ENCODE measurements at regions not wholly inside any gene's neighbourhood (a gene's known extent, or its start where the extent isn't known, plus 50 kb on each side); places are given as distances from the start of the nearest gene placed in this dataset.

GRCh38 chr6:9204171-9204570 lies 768.8 kb upstream of the SLC35B3 start:
- DNase-seq (ENCODE audit: low spot score), result no peak

GRCh38 chr6:9200712-9201111 lies 765.4 kb upstream of the SLC35B3 start:
- DNase-seq (ENCODE audit: low spot score), result no peak

- DNase-seq (ENCODE audit: low spot score), result no peak
These were observed 762.4 kb upstream of the SLC35B3 start for GRCh38 chr6:9197726-9198125.

- DNase-seq (ENCODE audit: low spot score), result no peak
These were observed 760.0 kb upstream of the SLC35B3 start for GRCh38 chr6:9195322-9195721.

GRCh38 chr6:9192405-9192909 lies 757.1 kb upstream of the SLC35B3 start:
- DNase-seq (ENCODE audit: low spot score), result no peak

- DNase-seq (ENCODE audit: low spot score), result no peak
These were observed 750.8 kb upstream of the SLC35B3 start for GRCh38 chr6:9186148-9186547.

- no peak for DNase-seq (ENCODE audit: low spot score)
These were observed 742.7 kb upstream of the SLC35B3 start for GRCh38 chr6:9178071-9178470.

- DNase-seq (ENCODE audit: low spot score), result no peak
These were observed 737.9 kb upstream of the SLC35B3 start for GRCh38 chr6:9173229-9173628.

GRCh38 chr6:9172096-9172495 lies 736.8 kb upstream of the SLC35B3 start:
- DNase-seq (ENCODE audit: low spot score), result no peak

- DNase-seq (ENCODE audit: low spot score), result no peak
These were observed 733.3 kb upstream of the SLC35B3 start for GRCh38 chr6:9168669-9169068.

GRCh38 chr6:9161731-9162130 lies 726.4 kb upstream of the SLC35B3 start:
- no peak for DNase-seq (ENCODE audit: low spot score)

- DNase-seq (ENCODE audit: low spot score), result no peak
These were observed 723.7 kb upstream of the SLC35B3 start for GRCh38 chr6:9159051-9159450.

- DNase-seq (ENCODE audit: low spot score), result no peak
These were observed 720.5 kb upstream of the SLC35B3 start for GRCh38 chr6:9155836-9156235.

GRCh38 chr6:9143140-9143539 lies 707.8 kb upstream of the SLC35B3 start:
- no peak for DNase-seq (ENCODE audit: low spot score)

GRCh38 chr6:9140951-9141460 lies 705.7 kb upstream of the SLC35B3 start:
- DNase-seq (ENCODE audit: low spot score), result no peak

GRCh38 chr6:9140172-9140571 lies 704.8 kb upstream of the SLC35B3 start:
- DNase-seq (ENCODE audit: low spot score), result no peak

- no peak for DNase-seq (ENCODE audit: low spot score)
These were observed 704.4 kb upstream of the SLC35B3 start for GRCh38 chr6:9139746-9140145.

- no peak for DNase-seq (ENCODE audit: low spot score)
These were observed 703.6 kb upstream of the SLC35B3 start for GRCh38 chr6:9138936-9139335.

- DNase-seq (ENCODE audit: low spot score), result no peak
These were observed 700.9 kb upstream of the SLC35B3 start for GRCh38 chr6:9136141-9136822.

GRCh38 chr6:9131616-9132015 lies 696.3 kb upstream of the SLC35B3 start:
- no peak for DNase-seq (ENCODE audit: low spot score)

GRCh38 chr6:9131201-9131600 lies 695.9 kb upstream of the SLC35B3 start:
- DNase-seq (ENCODE audit: low spot score), result no peak

- DNase-seq (ENCODE audit: low spot score), result no peak
These were observed 693.6 kb upstream of the SLC35B3 start for GRCh38 chr6:9128970-9129369.

GRCh38 chr6:9126878-9127560 lies 691.7 kb upstream of the SLC35B3 start:
- no peak for DNase-seq (ENCODE audit: low spot score)
